Smooth muscle cell (in vitro differentiated cells): ENCODE measurements at regions not wholly inside any gene's neighbourhood (a gene's known extent, or its start where the extent isn't known, plus 50 kb on each side); places are given as distances from the start of the nearest gene placed in this dataset.

Source experiments
- DNase-seq: peaks from one replicate; lab custom pipeline; 2025; ENCODE audit not compliant: unreplicated experiment; lab: John Stamatoyannopoulos, UW
- H2AFZ ChIP-seq: fragments of 200-600 bp; sonication (generic); 2 replicates; pipeline ENCODE4 v1.6.0; 2016; ENCODE audit warnings: antibody characterized with exemption, low read depth, mild to moderate bottlenecking
- H3F3A ChIP-seq: fragments of 200-600 bp; sonication (generic); 2 replicates; pipeline ENCODE4 v1.6.0; 2017; ENCODE audit warnings: antibody characterized with exemption, low read depth
- H3K27ac ChIP-seq: fragments of 200-600 bp; sonication (generic); 2 replicates; pipeline ENCODE4 v1.5.1; 2016; ENCODE audit warnings: low read depth, mild to moderate bottlenecking
- H3K27me3 ChIP-seq: fragments of 200-600 bp; sonication (generic); 2 replicates; pipeline ENCODE4 v1.6.1; 2016; ENCODE audit warnings: low read depth, mild to moderate bottlenecking
- H3K36me3 ChIP-seq: fragments of 200-600 bp; sonication (generic); 2 replicates; pipeline ENCODE4 v1.5.1; 2016; ENCODE audit warnings: low read depth
- H3K4me1 ChIP-seq: fragments of 200-600 bp; sonication (generic); 2 replicates; pipeline ENCODE4 v1.5.1; 2016; ENCODE audit warnings: low read depth
- H3K4me2 ChIP-seq: fragments of 200-600 bp; sonication (generic); 2 replicates; pipeline ENCODE4 v1.6.0; 2016; ENCODE audit warnings: mild to moderate bottlenecking
- H3K4me3 ChIP-seq: fragments of 200-600 bp; sonication (generic); 2 replicates; pipeline ENCODE4 v1.5.1; 2016; ENCODE audit warnings: mild to moderate bottlenecking
- H3K79me2 ChIP-seq: fragments of 200-600 bp; sonication (generic); 2 replicates; pipeline ENCODE4 v1.6.0; 2016; ENCODE audit warnings: low read depth, mild to moderate bottlenecking
- H3K9ac ChIP-seq: fragments of 200-600 bp; sonication (generic); 2 replicates; pipeline ENCODE4 v1.6.0; 2016; ENCODE audit warnings: low read depth
- H3K9me3 ChIP-seq: fragments of 200-600 bp; sonication (generic); replicated peaks from 2 replicates; pipeline ENCODE4 v1.5.1; 2016; ENCODE audit warnings: low read depth
- H4K20me1 ChIP-seq: fragments of 200-600 bp; sonication (generic); 2 replicates; pipeline ENCODE4 v1.6.0; 2016; ENCODE audit warnings: low read depth
- WGBS: methylation state at CpG from one replicate; pipeline ENCODE4 v1.1.7; 2016; ENCODE audit warnings: low lambda C conversion rate; 5-methylcytosine and 5-hydroxymethylcytosine counted together
- TF ChIP-seq, protein P1 (sequence below): fragments of 200-600 bp; sonication (generic); IDR thresholded peaks from 2 replicates; pipeline ENCODE4 v1.5.1; 2017; ENCODE audit warnings: borderline replicate concordance, mild to moderate bottlenecking, antibody characterized with exemption; ENCODE audit not compliant: insufficient read depth, poor library complexity, severe bottlenecking

DNA sequence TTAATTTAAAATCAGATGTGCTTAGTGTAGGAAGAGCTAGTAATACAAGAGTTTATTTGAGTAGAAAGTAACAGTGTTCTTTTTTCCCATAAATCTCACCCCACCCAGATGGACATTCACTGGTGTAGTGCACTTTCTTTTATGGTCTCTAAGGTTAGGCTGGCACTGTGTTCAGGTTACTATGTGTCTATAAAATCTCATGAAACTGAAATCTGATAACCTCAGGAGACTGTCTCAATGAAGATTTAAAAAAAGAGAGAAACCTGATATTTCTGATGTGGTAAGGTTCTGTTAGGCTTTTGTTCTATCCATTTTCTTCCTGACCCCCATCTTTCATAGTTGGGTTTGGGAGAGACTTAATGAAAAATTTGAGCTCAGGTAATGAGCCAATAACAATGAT is 101.2 kb upstream of the CLVS2 start:
- Histone ChIP-seq H3K36me3 (no peaks in the 10 kb centered on the region), H3K27me3 (no peaks in the 10 kb centered on the region), H3F3A (no peaks in the 10 kb centered on the region), H2AFZ (no peak overlapping the region), H4K20me1 (no peaks in the 10 kb centered on the region), H3K4me3 (no peak overlapping the region), H3K4me1 (no peaks in the 10 kb centered on the region), H3K4me2 (no peak overlapping the region), H3K79me2 (no peaks in the 10 kb centered on the region), H3K9ac (no peak overlapping the region), H3K9me3 (no peaks in the 10 kb centered on the region), H3K27ac (no peak overlapping the region)
- no peak for DNase-seq
- TF ChIP-seq, protein P1, sequence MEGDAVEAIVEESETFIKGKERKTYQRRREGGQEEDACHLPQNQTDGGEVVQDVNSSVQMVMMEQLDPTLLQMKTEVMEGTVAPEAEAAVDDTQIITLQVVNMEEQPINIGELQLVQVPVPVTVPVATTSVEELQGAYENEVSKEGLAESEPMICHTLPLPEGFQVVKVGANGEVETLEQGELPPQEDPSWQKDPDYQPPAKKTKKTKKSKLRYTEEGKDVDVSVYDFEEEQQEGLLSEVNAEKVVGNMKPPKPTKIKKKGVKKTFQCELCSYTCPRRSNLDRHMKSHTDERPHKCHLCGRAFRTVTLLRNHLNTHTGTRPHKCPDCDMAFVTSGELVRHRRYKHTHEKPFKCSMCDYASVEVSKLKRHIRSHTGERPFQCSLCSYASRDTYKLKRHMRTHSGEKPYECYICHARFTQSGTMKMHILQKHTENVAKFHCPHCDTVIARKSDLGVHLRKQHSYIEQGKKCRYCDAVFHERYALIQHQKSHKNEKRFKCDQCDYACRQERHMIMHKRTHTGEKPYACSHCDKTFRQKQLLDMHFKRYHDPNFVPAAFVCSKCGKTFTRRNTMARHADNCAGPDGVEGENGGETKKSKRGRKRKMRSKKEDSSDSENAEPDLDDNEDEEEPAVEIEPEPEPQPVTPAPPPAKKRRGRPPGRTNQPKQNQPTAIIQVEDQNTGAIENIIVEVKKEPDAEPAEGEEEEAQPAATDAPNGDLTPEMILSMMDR, result no peak

DNA sequence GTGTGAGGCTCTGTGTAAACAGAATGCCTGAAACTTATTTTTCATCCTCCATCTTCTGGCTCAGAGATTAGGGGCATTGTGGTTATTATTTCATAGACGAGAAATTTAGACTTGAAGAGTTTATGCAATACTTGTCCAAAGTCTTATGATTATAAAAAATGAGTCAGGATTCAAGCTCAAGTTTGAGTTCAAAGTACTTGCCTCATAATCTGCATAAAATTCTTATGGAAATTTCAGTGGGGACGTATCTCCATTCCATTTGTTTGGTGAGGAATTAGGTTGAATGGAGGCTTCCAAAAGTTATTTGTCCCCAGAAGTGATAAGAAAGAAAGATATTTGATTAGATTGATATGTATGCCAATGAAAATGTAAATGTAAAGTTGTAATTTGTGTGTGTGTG is 93.7 kb upstream of the CLVS2 start:
- 75% methylated on average over 2 of the region's 2 CpGs for WGBS
- Histone ChIP-seq H3K4me1 (no peaks in the 10 kb centered on the region), H3K9ac (no peak overlapping the region), H3K9me3 (no peaks in the 10 kb centered on the region), H3K4me3 (no peak overlapping the region), H3K36me3 (no peaks in the 10 kb centered on the region), H4K20me1 (no peaks in the 10 kb centered on the region), H3K4me2 (no peak overlapping the region), H3K27ac (no peak overlapping the region), H2AFZ (no peak overlapping the region), H3K79me2 (no peaks in the 10 kb centered on the region), H3K27me3 (no peaks in the 10 kb centered on the region), H3F3A (no peaks in the 10 kb centered on the region)
- TF ChIP-seq, protein P1, result no peak
- no peak for DNase-seq

DNA sequence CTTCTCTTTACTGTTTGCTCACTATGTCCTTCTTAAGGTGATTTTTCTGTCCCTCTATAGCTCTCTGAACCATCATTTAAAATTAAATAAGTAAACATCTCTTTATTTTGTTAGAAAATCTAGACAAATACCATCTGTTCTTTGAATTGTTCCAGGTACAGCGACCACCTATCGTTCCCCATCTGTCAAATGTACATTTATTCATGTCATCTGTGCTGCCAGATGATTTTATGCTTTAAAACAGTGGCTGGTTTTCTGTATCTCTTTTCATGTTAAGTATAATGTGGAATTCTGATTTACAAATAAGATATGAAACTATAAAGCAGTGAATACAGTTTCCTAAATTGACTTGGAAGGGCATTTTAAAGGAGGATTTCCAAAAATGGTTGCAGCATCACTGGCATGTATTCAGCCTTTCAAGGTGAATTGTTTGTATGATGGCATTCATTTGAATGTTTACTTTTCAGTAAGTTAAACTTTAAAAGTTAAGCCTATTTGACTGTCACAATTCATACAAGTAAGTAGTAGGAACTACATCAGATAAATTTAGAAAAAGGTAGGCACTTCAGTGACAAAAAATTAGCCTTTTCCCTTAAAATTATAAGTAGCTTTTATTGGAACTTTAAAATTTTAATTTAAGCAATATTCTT is 92.6 kb upstream of the CLVS2 start:
- no peak overlapping the region for H3K9ac ChIP-seq
- H3K4me2 ChIP-seq, result no peak overlapping the region
- no peaks in the 10 kb centered on the region for H3K9me3 ChIP-seq
- H3K4me3 ChIP-seq, result no peak overlapping the region
- H3K4me1 ChIP-seq, result no peaks in the 10 kb centered on the region
- H3K27me3 ChIP-seq, result no peaks in the 10 kb centered on the region
- no peak overlapping the region for H2AFZ ChIP-seq
- H3K36me3 ChIP-seq, result no peaks in the 10 kb centered on the region
- H3K79me2 ChIP-seq, result no peaks in the 10 kb centered on the region
- TF ChIP-seq, protein P1, result no peak
- 89% methylated on average over 2 of the region's 2 CpGs for WGBS
- H4K20me1 ChIP-seq, result no peaks in the 10 kb centered on the region
- H3K27ac ChIP-seq, result no peak overlapping the region
- H3F3A ChIP-seq, result no peaks in the 10 kb centered on the region
- no peak for DNase-seq

DNA sequence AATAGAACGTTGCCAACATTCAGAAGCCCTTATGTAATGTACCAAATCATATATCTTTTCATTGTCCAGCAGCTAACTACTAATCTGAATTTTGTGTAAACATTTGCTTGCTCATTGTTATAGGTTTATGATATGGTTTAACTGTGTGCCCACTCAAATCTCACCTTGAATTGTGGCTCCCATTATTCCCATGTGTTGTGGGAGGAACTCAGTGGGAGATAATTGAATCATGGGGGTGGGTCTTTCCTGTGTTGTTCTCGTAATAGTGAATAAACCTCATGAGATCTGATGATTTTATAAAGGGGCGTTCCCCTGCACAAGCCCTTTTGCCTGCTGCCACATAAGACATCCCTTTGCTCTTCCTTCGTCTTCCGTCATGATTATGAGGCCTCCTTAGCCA is 91.9 kb upstream of the CLVS2 start:
- no peak overlapping the region for H3K4me3 ChIP-seq
- no peak for DNase-seq
- H3K79me2 ChIP-seq, result no peaks in the 10 kb centered on the region
- no peaks in the 10 kb centered on the region for H3K9me3 ChIP-seq
- TF ChIP-seq, protein P1, result no peak
- H3K27ac ChIP-seq, result no peak overlapping the region
- H3K36me3 ChIP-seq, result no peaks in the 10 kb centered on the region
- no peaks in the 10 kb centered on the region for H3K4me1 ChIP-seq
- H2AFZ ChIP-seq, result no peak overlapping the region
- H4K20me1 ChIP-seq, result no peaks in the 10 kb centered on the region
- no peak overlapping the region for H3K9ac ChIP-seq
- 84% methylated on average over 5 of the region's 5 CpGs for WGBS
- no peaks in the 10 kb centered on the region for H3K27me3 ChIP-seq
- H3K4me2 ChIP-seq, result no peak overlapping the region
- H3F3A ChIP-seq, result no peaks in the 10 kb centered on the region
